IMR-90 (cell line): ENCODE measurements at regions not wholly inside any gene's neighbourhood (a gene's known extent, or its start where the extent isn't known, plus 50 kb on each side); places are given as distances from the start of the nearest gene placed in this dataset.

Experiments
- ATAC-seq: fragments of 200-7000 bp; cut with Tn5 transposase; 2 replicates; pipeline ENCODE4 v1.9.1; 2020; ENCODE audit warnings: low read depth, mild to moderate bottlenecking, moderate library complexity
- BruUV-seq: library from RNA; stranded (reverse); fragments of 400-500 nt; replicated peaks from 2 replicates; lab custom pipeline; 2021; lab: Mats Ljungman, UMichigan
- CTCF ChIA-PET: fragments of 300-600 bp; formaldehyde crosslinking; extraction: SDS; loops from one replicate; lab custom pipeline; 2021; ENCODE audit warnings: antibody characterized with exemption; lab: Yijun Ruan, JAX
- POLR2A ChIA-PET: fragments of 300-600 bp; sonication (Branson Sonifier 250); formaldehyde crosslinking; loops from one replicate; lab custom pipeline; 2022; ENCODE audit warnings: antibody characterized with exemption; ENCODE audit not compliant: unreplicated experiment; lab: Charles Lee
- DNase-seq: peaks from one replicate; pipeline ENCODE4 v3.0.0; 2013
- H2AFZ ChIP-seq: replicated peaks from 2 replicates; pipeline ENCODE3; 2013; ENCODE audit warnings: low read length, mild to moderate bottlenecking; ENCODE audit not compliant: poor library complexity
- H2AK5ac ChIP-seq: 2 replicates; pipeline ENCODE4 v1.6.1; 2013; ENCODE audit warnings: low read depth, low read length, inconsistent platforms
- H2AK9ac ChIP-seq: replicated peaks from 2 replicates; pipeline ENCODE3; 2013; ENCODE audit warnings: mild to moderate bottlenecking, low read depth, low read length, moderate library complexity; ENCODE audit not compliant: poor library complexity
- H2BK120ac ChIP-seq: 2 replicates; pipeline ENCODE4 v1.6.1; 2013; ENCODE audit warnings: low read depth, low read length, inconsistent platforms
- H2BK15ac ChIP-seq: 3 replicates; pipeline ENCODE4 v1.6.1; 2013; ENCODE audit warnings: low read depth, low read length, inconsistent platforms
- H2BK20ac ChIP-seq: 2 replicates; pipeline ENCODE4 v1.6.1; 2013; ENCODE audit warnings: low read depth, mild to moderate bottlenecking, inconsistent platforms, low read length, moderate library complexity
- H2BK5ac ChIP-seq: 2 replicates; pipeline ENCODE4 v1.6.1; 2013; ENCODE audit warnings: mild to moderate bottlenecking, low read depth, low read length, inconsistent platforms; ENCODE audit not compliant: poor library complexity, severe bottlenecking
- H3K14ac ChIP-seq: replicated peaks from 2 replicates; pipeline ENCODE4 v1.6.1; 2013; ENCODE audit warnings: low read depth, low read length, inconsistent platforms
- H3K18ac ChIP-seq: 2 replicates; pipeline ENCODE4 v1.6.1; 2013; ENCODE audit warnings: low read depth, low read length, control low read depth
- H3K23ac ChIP-seq: 2 replicates; pipeline ENCODE4 v1.6.1; 2013; ENCODE audit warnings: low read depth, low read length, inconsistent platforms
- H3K27ac ChIP-seq: 2 replicates; pipeline ENCODE4 v1.5.1; 2013; ENCODE audit warnings: mild to moderate bottlenecking, control low read depth, low read length; ENCODE audit not compliant: insufficient read depth
- H3K27me3 ChIP-seq: 2 replicates; pipeline ENCODE4 v1.6.1; 2013; ENCODE audit warnings: low read length; ENCODE audit not compliant: control insufficient read depth, insufficient read depth
- H3K36me3 ChIP-seq: 2 replicates; pipeline ENCODE4 v1.6.1; 2013; ENCODE audit warnings: low read length, mixed read lengths; ENCODE audit not compliant: control insufficient read depth, insufficient read depth
- H3K4ac ChIP-seq: 2 replicates; pipeline ENCODE4 v1.6.1; 2013; ENCODE audit warnings: low read depth, low read length, inconsistent platforms
- H3K4me1 ChIP-seq: 2 replicates; pipeline ENCODE4 v1.6.1; 2013; ENCODE audit warnings: low read length, mixed read lengths; ENCODE audit not compliant: control insufficient read depth, insufficient read depth
- H3K4me2 ChIP-seq: 2 replicates; pipeline ENCODE4 v1.6.1; 2013; ENCODE audit warnings: low read depth, mild to moderate bottlenecking, control low read depth, low read length, moderate library complexity
- H3K4me3 ChIP-seq: 2 replicates; pipeline ENCODE4 v1.5.1; 2013; ENCODE audit warnings: low read depth, mild to moderate bottlenecking, control low read depth, low read length, moderate library complexity; ENCODE audit not compliant: insufficient read depth
- H3K56ac ChIP-seq: 2 replicates; pipeline ENCODE4 v1.6.1; 2013; ENCODE audit warnings: low read length, inconsistent platforms; ENCODE audit not compliant: insufficient read depth; ENCODE audit errors: extremely low read depth
- H3K79me1 ChIP-seq, 2 experiments: 2 replicates each; pipeline ENCODE4 v1.6.1; 2013; ENCODE audit warnings: low read length in 2 of 2, inconsistent platforms in 1 of 2, low read depth in 1 of 2
- H3K9ac ChIP-seq: 2 replicates; pipeline ENCODE4 v1.6.1; 2013; ENCODE audit warnings: low read depth, low read length, control low read depth
- H3K9me1 ChIP-seq: 2 replicates; pipeline ENCODE4 v1.6.1; 2013; ENCODE audit warnings: low read length, inconsistent platforms; ENCODE audit not compliant: insufficient read depth
- H3K9me3 ChIP-seq: 2 replicates; pipeline ENCODE4 v1.6.1; 2013; ENCODE audit warnings: low read length; ENCODE audit not compliant: control insufficient read depth, insufficient read depth
- H4K20me1 ChIP-seq: 2 replicates; pipeline ENCODE4 v1.6.1; 2013; ENCODE audit warnings: low read length, inconsistent platforms; ENCODE audit not compliant: insufficient read depth
- H4K5ac ChIP-seq: 2 replicates; pipeline ENCODE4 v1.6.1; 2013; ENCODE audit warnings: mild to moderate bottlenecking, low read depth, low read length, control low read depth
- H4K8ac ChIP-seq, 2 experiments: 2 replicates each; pipeline ENCODE4 v1.6.1; 2013; ENCODE audit warnings: low read depth in 2 of 2, low read length in 2 of 2, control low read depth in 1 of 2, inconsistent platforms in 1 of 2
- H4K91ac ChIP-seq: 2 replicates; pipeline ENCODE4 v1.6.1; 2013; ENCODE audit warnings: low read depth, low read length, inconsistent platforms; ENCODE audit not compliant: insufficient read depth
- BHLHE40 ChIP-seq: fragments of 150-350 bp; IDR thresholded peaks from 2 replicates; pipeline ENCODE4 v1.6.1; 2016; ENCODE audit warnings: mild to moderate bottlenecking, low read depth, low read length
- CEBPB ChIP-seq: IDR thresholded peaks from 2 replicates; pipeline ENCODE4 v1.6.1; 2012; ENCODE audit warnings: low read depth, low read length, improper control_type of control experiment
- CHD1 ChIP-seq: IDR thresholded peaks from 2 replicates; pipeline ENCODE4 v1.6.1; 2012; ENCODE audit warnings: low read depth, low read length, improper control_type of control experiment
- FOS ChIP-seq: fragments of 150-350 bp; IDR thresholded peaks from 2 replicates; pipeline ENCODE4 v1.6.1; 2016; ENCODE audit warnings: low read depth, low read length
- MAFK ChIP-seq: IDR thresholded peaks from 2 replicates; pipeline ENCODE4 v1.6.1; 2012; ENCODE audit warnings: low read depth, low read length, improper control_type of control experiment
- MAZ ChIP-seq: IDR thresholded peaks from 2 replicates; pipeline ENCODE4 v1.6.1; 2012; ENCODE audit warnings: low read depth, mild to moderate bottlenecking, low read length, improper control_type of control experiment, moderate library complexity, borderline replicate concordance
- MXI1 ChIP-seq: IDR thresholded peaks from 2 replicates; pipeline ENCODE4 v1.6.1; 2012; ENCODE audit warnings: low read depth, mild to moderate bottlenecking, low read length, moderate library complexity, borderline replicate concordance
- NFE2L2 ChIP-seq: fragments of 150-350 bp; IDR thresholded peaks from 2 replicates; pipeline ENCODE4 v1.6.1; 2016; ENCODE audit warnings: low read depth, mild to moderate bottlenecking, low read length
- POLR2A ChIP-seq: IDR thresholded peaks from 2 replicates; pipeline ENCODE4 v1.6.1; 2012; ENCODE audit warnings: mild to moderate bottlenecking, low read depth, low read length
- RAD21 ChIP-seq: IDR thresholded peaks from 2 replicates; pipeline ENCODE4 v1.6.1; 2012; ENCODE audit warnings: low read length, improper control_type of control experiment
- RCOR1 ChIP-seq: IDR thresholded peaks from 2 replicates; pipeline ENCODE4 v1.6.1; 2012; ENCODE audit warnings: mild to moderate bottlenecking, low read length, improper control_type of control experiment; ENCODE audit not compliant: insufficient replicate concordance
- RFX5 ChIP-seq: IDR thresholded peaks from 2 replicates; pipeline ENCODE4 v1.8.0; 2012; ENCODE audit warnings: low read depth, mild to moderate bottlenecking, low read length, moderate library complexity
- SMC3 ChIP-seq: fragments of 150-350 bp; IDR thresholded peaks from 2 replicates; pipeline ENCODE4 v1.6.1; 2016; ENCODE audit warnings: low read depth, mild to moderate bottlenecking, antibody characterized with exemption, low read length, moderate library complexity
- USF2 ChIP-seq: fragments of 150-350 bp; IDR thresholded peaks from 2 replicates; pipeline ENCODE4 v1.6.1; 2017; ENCODE audit warnings: mild to moderate bottlenecking, antibody characterized with exemption, low read length, low read depth
- dilution Hi-C: fragments of 300-500 bp; cut with HindIII; formaldehyde crosslinking; loops from one replicate; pipeline ENCODE4 v1.14.3; 2018; ENCODE audit warnings: low sequenced_read_pairs; ENCODE audit not compliant: unreplicated experiment
- in situ Hi-C: fragments of 300-500 bp; cut with MboI; formaldehyde crosslinking; loops from 3 replicates; pipeline ENCODE4 v1.14.3; 2019; ENCODE audit warnings: low sequenced_read_pairs, inconsistent platforms, mixed read lengths
- intact Hi-C: fragments of 100-400 bp; cut with micrococcal nuclease; formaldehyde crosslinking; loops from 2 replicates; pipeline ENCODE4 v1.10.0; 2022
- TF ChIP-seq, protein P1 (sequence below): fragments of 150-350 bp; IDR thresholded peaks from 2 replicates; pipeline ENCODE4 v1.6.1; 2016; ENCODE audit warnings: low read depth, mild to moderate bottlenecking, low read length, moderate library complexity, borderline replicate concordance
- TF ChIP-seq, protein P2 (sequence below): conservative IDR thresholded peaks from 2 replicates; pipeline ENCODE4 v1.5.1; 2012; ENCODE audit warnings: mild to moderate bottlenecking, low read depth, low read length, improper control_type of control experiment

DNA sequence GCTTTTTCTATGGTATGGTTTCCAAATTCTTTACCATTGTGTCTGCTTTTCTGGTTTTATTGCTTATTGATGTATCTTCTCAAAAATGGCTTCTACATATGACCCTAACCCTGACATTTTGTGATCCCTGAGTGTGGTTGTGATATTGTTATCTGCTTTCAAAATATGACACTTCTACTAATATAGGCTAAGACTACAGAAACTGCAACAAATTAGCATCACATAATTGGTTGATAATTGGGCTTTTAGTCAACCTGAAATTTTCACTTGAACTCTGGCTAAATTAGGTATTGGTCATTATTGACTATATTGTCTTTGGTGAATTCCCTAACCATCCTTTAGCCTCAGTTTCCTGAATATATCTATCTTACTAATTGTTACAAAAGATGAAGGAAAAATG lies 246.1 kb downstream of the PIK3C3 start:
- Histone ChIP-seq H2BK120ac (no peak overlapping the region), H2BK15ac (no peak overlapping the region), H3K9me1 (no peaks in the 10 kb centered on the region), H4K91ac (no peak overlapping the region), H3K27me3 (no peaks in the 10 kb centered on the region), H3K79me1 (no peaks in the 10 kb centered on the region), H3K36me3 (no peaks in the 10 kb centered on the region), H3K18ac (no peak overlapping the region), H2AK5ac (no peak overlapping the region), H2BK20ac (no peak overlapping the region), H3K4me2 (no peak overlapping the region), H4K5ac (no peak overlapping the region), H3K4me3 (no peak overlapping the region), H3K4me1 (no peaks in the 10 kb centered on the region), H2AK9ac (no peak overlapping the region), H4K8ac (no peak overlapping the region), H2BK5ac (no peak overlapping the region), H3K4ac (no peak overlapping the region), H4K20me1 (no peaks in the 10 kb centered on the region), H2AFZ (no peak overlapping the region), H3K9ac (no peak overlapping the region), H3K23ac (no peak overlapping the region), H3K27ac (no peak overlapping the region), H3K56ac (no peak overlapping the region), H3K9me3 (no peaks in the 10 kb centered on the region), H3K14ac (no peak overlapping the region)
- TF ChIP-seq MAZ (no peak), CHD1 (no peak), POLR2A (no peak), RCOR1 (no peak), MXI1 (no peak), MAFK (no peak), FOS (no peak), NFE2L2 (no peak), USF2 (no peak), RFX5 (no peak), SMC3 (no peak), CEBPB (no peak), BHLHE40 (no peak), RAD21 (no peak)
- TF ChIP-seq, protein P1, sequence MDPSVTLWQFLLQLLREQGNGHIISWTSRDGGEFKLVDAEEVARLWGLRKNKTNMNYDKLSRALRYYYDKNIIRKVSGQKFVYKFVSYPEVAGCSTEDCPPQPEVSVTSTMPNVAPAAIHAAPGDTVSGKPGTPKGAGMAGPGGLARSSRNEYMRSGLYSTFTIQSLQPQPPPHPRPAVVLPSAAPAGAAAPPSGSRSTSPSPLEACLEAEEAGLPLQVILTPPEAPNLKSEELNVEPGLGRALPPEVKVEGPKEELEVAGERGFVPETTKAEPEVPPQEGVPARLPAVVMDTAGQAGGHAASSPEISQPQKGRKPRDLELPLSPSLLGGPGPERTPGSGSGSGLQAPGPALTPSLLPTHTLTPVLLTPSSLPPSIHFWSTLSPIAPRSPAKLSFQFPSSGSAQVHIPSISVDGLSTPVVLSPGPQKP: no peak
- TF ChIP-seq, protein P2, sequence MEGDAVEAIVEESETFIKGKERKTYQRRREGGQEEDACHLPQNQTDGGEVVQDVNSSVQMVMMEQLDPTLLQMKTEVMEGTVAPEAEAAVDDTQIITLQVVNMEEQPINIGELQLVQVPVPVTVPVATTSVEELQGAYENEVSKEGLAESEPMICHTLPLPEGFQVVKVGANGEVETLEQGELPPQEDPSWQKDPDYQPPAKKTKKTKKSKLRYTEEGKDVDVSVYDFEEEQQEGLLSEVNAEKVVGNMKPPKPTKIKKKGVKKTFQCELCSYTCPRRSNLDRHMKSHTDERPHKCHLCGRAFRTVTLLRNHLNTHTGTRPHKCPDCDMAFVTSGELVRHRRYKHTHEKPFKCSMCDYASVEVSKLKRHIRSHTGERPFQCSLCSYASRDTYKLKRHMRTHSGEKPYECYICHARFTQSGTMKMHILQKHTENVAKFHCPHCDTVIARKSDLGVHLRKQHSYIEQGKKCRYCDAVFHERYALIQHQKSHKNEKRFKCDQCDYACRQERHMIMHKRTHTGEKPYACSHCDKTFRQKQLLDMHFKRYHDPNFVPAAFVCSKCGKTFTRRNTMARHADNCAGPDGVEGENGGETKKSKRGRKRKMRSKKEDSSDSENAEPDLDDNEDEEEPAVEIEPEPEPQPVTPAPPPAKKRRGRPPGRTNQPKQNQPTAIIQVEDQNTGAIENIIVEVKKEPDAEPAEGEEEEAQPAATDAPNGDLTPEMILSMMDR: no peak
- DNase-seq (no peak), ATAC-seq (no peak)
- intact Hi-C loops (no loop called here), dilution Hi-C loops (no loop called here), in situ Hi-C loops (no loop called here)
- CTCF ChIA-PET: no interaction called here
- BruUV-seq: no TSS peak
- POLR2A ChIA-PET: no interaction called here
